ENCODE measurements at regions not wholly inside any gene's neighbourhood (a gene's known extent, or its start where the extent isn't known, plus 50 kb on each side); places are given as distances from the start of the nearest gene placed in this dataset.

GRCh38 chr13:106355866-106356265 lies 179.6 kb downstream of the EFNB2 start:
- H3K27ac ChIP-seq (ENCODE audit: low read depth in 1 of 2, low read length in 2 of 2): no peak overlapping the region
- no peaks in the 10 kb centered on the region for H3K9me3 ChIP-seq (ENCODE audit: control insufficient read depth, low read length)
- ATAC-seq (ENCODE audit: low FRiP score): no peak
- no peak overlapping the region for H3K4me3 ChIP-seq (ENCODE audit: low read length in 2 of 2)
- WGBS, 2 donors: 94 to 96% methylated on average over 6 of the region's 6 CpGs
- H3K36me3 ChIP-seq (ENCODE audit: control insufficient read depth in 1 of 2, insufficient read depth in 2 of 2, low read length in 1 of 2): no peaks in the 10 kb centered on the region
- H3K4me1 ChIP-seq (ENCODE audit: control insufficient read depth in 1 of 2, insufficient read depth in 2 of 2, low read length in 2 of 2): no peaks in the 10 kb centered on the region
- no peak for DNase-seq
- no peaks in the 10 kb centered on the region for H3K27me3 ChIP-seq (ENCODE audit: control insufficient read depth in 1 of 2, insufficient read depth in 2 of 2, low read length in 1 of 2)
- intact Hi-C loops (cut with DNase I): no loop called here

GRCh38 chr13:106354961-106355360 lies 180.5 kb downstream of the EFNB2 start:
- Histone ChIP-seq H3K4me3 (ENCODE audit: low read length in 2 of 2) (no peak overlapping the region), H3K4me1 (ENCODE audit: control insufficient read depth in 1 of 2, insufficient read depth in 2 of 2, low read length in 2 of 2) (no peaks in the 10 kb centered on the region), H3K36me3 (ENCODE audit: control insufficient read depth in 1 of 2, insufficient read depth in 2 of 2, low read length in 1 of 2) (no peaks in the 10 kb centered on the region), H3K27me3 (ENCODE audit: control insufficient read depth in 1 of 2, insufficient read depth in 2 of 2, low read length in 1 of 2) (no peaks in the 10 kb centered on the region), H3K9me3 (ENCODE audit: control insufficient read depth, low read length) (no peaks in the 10 kb centered on the region), H3K27ac (ENCODE audit: low read depth in 1 of 2, low read length in 2 of 2) (no peak overlapping the region)
- intact Hi-C loops (cut with DNase I): no loop called here
- DNase-seq: no peak
- no peak for ATAC-seq (ENCODE audit: low FRiP score)
- WGBS, 2 donors: 93 to 97% methylated on average over 3 of the region's 3 CpGs

GRCh38 chr13:106352850-106353249 lies 182.6 kb downstream of the EFNB2 start:
- H3K9me3 ChIP-seq (ENCODE audit: control insufficient read depth, low read length): no peaks in the 10 kb centered on the region
- intact Hi-C loops (cut with DNase I): no loop called here
- ATAC-seq (ENCODE audit: low FRiP score) (no peak), DNase-seq (no peak)
- H3K27ac ChIP-seq (ENCODE audit: low read depth in 1 of 2, low read length in 2 of 2): no peak overlapping the region
- no peaks in the 10 kb centered on the region for H3K36me3 ChIP-seq (ENCODE audit: control insufficient read depth in 1 of 2, insufficient read depth in 2 of 2, low read length in 1 of 2)
- no peak overlapping the region for H3K4me3 ChIP-seq (ENCODE audit: low read length in 2 of 2)
- H3K27me3 ChIP-seq (ENCODE audit: control insufficient read depth in 1 of 2, insufficient read depth in 2 of 2, low read length in 1 of 2): no peaks in the 10 kb centered on the region
- no peaks in the 10 kb centered on the region for H3K4me1 ChIP-seq (ENCODE audit: control insufficient read depth in 1 of 2, insufficient read depth in 2 of 2, low read length in 2 of 2)

- Histone ChIP-seq H3K4me1 (ENCODE audit: control insufficient read depth in 1 of 2, insufficient read depth in 2 of 2, low read length in 2 of 2) (no peaks in the 10 kb centered on the region), H3K9me3 (ENCODE audit: control insufficient read depth, low read length) (no peaks in the 10 kb centered on the region), H3K27me3 (ENCODE audit: control insufficient read depth in 1 of 2, insufficient read depth in 2 of 2, low read length in 1 of 2) (no peaks in the 10 kb centered on the region), H3K27ac (ENCODE audit: low read depth in 1 of 2, low read length in 2 of 2) (no peak overlapping the region), H3K4me3 (ENCODE audit: low read length in 2 of 2) (no peak overlapping the region), H3K36me3 (ENCODE audit: control insufficient read depth in 1 of 2, insufficient read depth in 2 of 2, low read length in 1 of 2) (no peaks in the 10 kb centered on the region)
- ATAC-seq (ENCODE audit: low FRiP score): no peak
- 84 to 86% methylated on average over 5 of the region's 5 CpGs for WGBS, 2 donors
- DNase-seq: no peak
- intact Hi-C loops (cut with DNase I): no loop called here
These were observed 184.2 kb downstream of the EFNB2 start for GRCh38 chr13:106351251-106351650.

GRCh38 chr13:106350208-106350607 lies 185.3 kb downstream of the EFNB2 start:
- DNase-seq (no peak), ATAC-seq (ENCODE audit: low FRiP score) (no peak)
- no peaks in the 10 kb centered on the region for H3K27me3 ChIP-seq (ENCODE audit: control insufficient read depth in 1 of 2, insufficient read depth in 2 of 2, low read length in 1 of 2)
- no peak overlapping the region for H3K27ac ChIP-seq (ENCODE audit: low read depth in 1 of 2, low read length in 2 of 2)
- H3K4me3 ChIP-seq (ENCODE audit: low read length in 2 of 2): no peak overlapping the region
- no peaks in the 10 kb centered on the region for H3K9me3 ChIP-seq (ENCODE audit: control insufficient read depth, low read length)
- WGBS, 2 donors: 96 to 97% methylated on average over 4 of the region's 4 CpGs
- no peaks in the 10 kb centered on the region for H3K36me3 ChIP-seq (ENCODE audit: control insufficient read depth in 1 of 2, insufficient read depth in 2 of 2, low read length in 1 of 2)
- no peaks in the 10 kb centered on the region for H3K4me1 ChIP-seq (ENCODE audit: control insufficient read depth in 1 of 2, insufficient read depth in 2 of 2, low read length in 2 of 2)
- intact Hi-C loops (cut with DNase I): no loop called here

- WGBS, 2 donors: 10 to 12% methylated on average over 30 of the region's 30 CpGs
- peak overlapping the region; percentile 16 to 24 for H3K4me3 ChIP-seq (ENCODE audit: low read length in 2 of 2)
- intact Hi-C loops (cut with DNase I): no loop called here
- H3K36me3 ChIP-seq (ENCODE audit: control insufficient read depth in 1 of 2, insufficient read depth in 2 of 2, low read length in 1 of 2): no peaks in the 10 kb centered on the region
- DNase-seq (peak in 1 of 2 donors; percentile 73), ATAC-seq (ENCODE audit: low FRiP score) (peak; percentile 48)
- H3K4me1 ChIP-seq (ENCODE audit: control insufficient read depth in 1 of 2, insufficient read depth in 2 of 2, low read length in 2 of 2): no peaks in the 10 kb centered on the region
- no peaks in the 10 kb centered on the region for H3K9me3 ChIP-seq (ENCODE audit: control insufficient read depth, low read length)
- no peak overlapping the region for H3K27ac ChIP-seq (ENCODE audit: low read depth in 1 of 2, low read length in 2 of 2)
- no peaks in the 10 kb centered on the region for H3K27me3 ChIP-seq (ENCODE audit: control insufficient read depth in 1 of 2, insufficient read depth in 2 of 2, low read length in 1 of 2)
These were observed 186.2 kb downstream of the EFNB2 start for GRCh38 chr13:106349080-106349931.

- Histone ChIP-seq H3K9me3 (ENCODE audit: control insufficient read depth, low read length) (no peaks in the 10 kb centered on the region), H3K36me3 (ENCODE audit: control insufficient read depth in 1 of 2, insufficient read depth in 2 of 2, low read length in 1 of 2) (no peaks in the 10 kb centered on the region), H3K27ac (ENCODE audit: low read depth in 1 of 2, low read length in 2 of 2) (no peak overlapping the region), H3K4me1 (ENCODE audit: control insufficient read depth in 1 of 2, insufficient read depth in 2 of 2, low read length in 2 of 2) (no peaks in the 10 kb centered on the region), H3K4me3 (ENCODE audit: low read length in 2 of 2) (no peak overlapping the region), H3K27me3 (ENCODE audit: control insufficient read depth in 1 of 2, insufficient read depth in 2 of 2, low read length in 1 of 2) (no peaks in the 10 kb centered on the region)
- ATAC-seq (ENCODE audit: low FRiP score) (no peak), DNase-seq (no peak)
- 56 to 58% methylated on average over 6 of the region's 6 CpGs for whole genome bisulfite sequencing, 2 donors
- intact Hi-C loops (cut with DNase I): no loop called here
These were observed 187.2 kb downstream of the EFNB2 start for GRCh38 chr13:106348075-106348840.

GRCh38 chr13:106344342-106344741 lies 191.1 kb downstream of the EFNB2 start:
- no peaks in the 10 kb centered on the region for H3K36me3 ChIP-seq (ENCODE audit: control insufficient read depth in 1 of 2, insufficient read depth in 2 of 2, low read length in 1 of 2)
- ATAC-seq (ENCODE audit: low FRiP score) (no peak), DNase-seq (no peak)
- H3K27ac ChIP-seq (ENCODE audit: low read depth in 1 of 2, low read length in 2 of 2): no peak overlapping the region
- H3K4me1 ChIP-seq (ENCODE audit: control insufficient read depth in 1 of 2, insufficient read depth in 2 of 2, low read length in 2 of 2): no peaks in the 10 kb centered on the region
- WGBS, 2 donors: 62 to 67% methylated on average over 2 of the region's 2 CpGs
- intact Hi-C loops (cut with DNase I): no loop called here
- no peaks in the 10 kb centered on the region for H3K27me3 ChIP-seq (ENCODE audit: control insufficient read depth in 1 of 2, insufficient read depth in 2 of 2, low read length in 1 of 2)
- peaks cover 2% of the 10 kb centered on the region for H3K9me3 ChIP-seq (ENCODE audit: control insufficient read depth, low read length)
- H3K4me3 ChIP-seq (ENCODE audit: low read length in 2 of 2): no peak overlapping the region

GRCh38 chr13:106343836-106344235 lies 191.6 kb downstream of the EFNB2 start:
- DNase-seq: no peak
- 30 to 38% methylated on average over 3 of the region's 3 CpGs for whole genome bisulfite sequencing, 2 donors
- Histone ChIP-seq H3K9me3 (ENCODE audit: control insufficient read depth, low read length) (peaks cover 2% of the 10 kb centered on the region), H3K27me3 (ENCODE audit: control insufficient read depth in 1 of 2, insufficient read depth in 2 of 2, low read length in 1 of 2) (no peaks in the 10 kb centered on the region), H3K4me1 (ENCODE audit: control insufficient read depth in 1 of 2, insufficient read depth in 2 of 2, low read length in 2 of 2) (no peaks in the 10 kb centered on the region), H3K27ac (ENCODE audit: low read depth in 1 of 2, low read length in 2 of 2) (no peak overlapping the region), H3K4me3 (ENCODE audit: low read length in 2 of 2) (no peak overlapping the region), H3K36me3 (ENCODE audit: control insufficient read depth in 1 of 2, insufficient read depth in 2 of 2, low read length in 1 of 2) (no peaks in the 10 kb centered on the region)
- intact Hi-C loops (cut with DNase I): no loop called here
- ATAC-seq (ENCODE audit: low FRiP score): no peak

All from aorta (tissue), 5 donors.